OCI-LY1 (cell line): ENCODE measurements at regions not wholly inside any gene's neighbourhood (a gene's known extent, or its start where the extent isn't known, plus 50 kb on each side); places are given as distances from the start of the nearest gene placed in this dataset.

ENCODE experiments used
- CTCF ChIP-seq: fragments of 200-600 bp; sonication (generic), shearing (Covaris generic); IDR thresholded peaks from 2 replicates; pipeline ENCODE4 v1.5.1; 2017; ENCODE audit warnings: mild to moderate bottlenecking, antibody characterized with exemption, low read length, moderate library complexity, mixed read lengths
- EZH2 ChIP-seq: fragments of 200-600 bp; sonication (generic), shearing (Covaris generic); IDR thresholded peaks from 2 replicates; pipeline ENCODE4 v1.8.0; 2017; ENCODE audit warnings: borderline replicate concordance, mixed run types, mild to moderate bottlenecking, antibody characterized with exemption, low read length, moderate library complexity, mixed read lengths

- TF ChIP-seq CTCF, result no peak
- TF ChIP-seq EZH2, result no peak
These were observed 602.5 kb downstream of the TNS3 start for GRCh38 chr7:46979439-46979838.
